Right lobe of liver (tissue), 4 donors: ENCODE measurements at regions not wholly inside any gene's neighbourhood (a gene's known extent, or its start where the extent isn't known, plus 50 kb on each side); places are given as distances from the start of the nearest gene placed in this dataset.

Experiments
- CTCF ChIP-seq, 4 donors: fragments of 200-600 bp in 3 of 4; fragments of 450-650 bp in 1 of 4; IDR thresholded peaks; one replicate each; pipeline versions ENCODE4 v1.5.1 to v1.8.0; 2016 to 2022; ENCODE audit warnings: antibody characterized with exemption in 4 of 4, mild to moderate bottlenecking in 2 of 4
- POLR2A ChIP-seq: fragments of 450-650 bp; IDR thresholded peaks from one replicate; pipeline ENCODE4 v1.6.1; 2017; ENCODE audit warnings: antibody characterized with exemption, mild to moderate bottlenecking
- donor health status: DM: no; HTN: no; CAD: no.
- donor health status: DM: no; HTN: no; CAD: no.
- donor health status: DM: no; HTN: yes; CAD: no.

GRCh38 chr1:192943108-192943507 lies 116.1 kb downstream of the UCHL5 start:
- TF ChIP-seq CTCF (IDR thresholded peaks at IDR 0.05) (no peak), POLR2A (no peak)
